HEK293T (cell line): ENCODE measurements at regions not wholly inside any gene's neighbourhood (a gene's known extent, or its start where the extent isn't known, plus 50 kb on each side); places are given as distances from the start of the nearest gene placed in this dataset.

ENCODE experiments used
- CTCF ChIA-PET: fragments of 350-600 bp; formaldehyde crosslinking; extraction: SDS; loops from one replicate; lab custom pipeline; 2021; ENCODE audit warnings: antibody characterized with exemption, inconsistent platforms; lab: Yijun Ruan, JAX
- POLR2A ChIA-PET: fragments of 350-600 bp; formaldehyde crosslinking; extraction: SDS; loops from one replicate; lab custom pipeline; 2020; ENCODE audit warnings: antibody characterized with exemption, inconsistent platforms; lab: Yijun Ruan, JAX
- DNase-seq: peaks from one replicate; pipeline ENCODE4 v3.0.0; 2012; ENCODE audit warnings: mixed read lengths; ENCODE audit errors: extremely low spot score
- ARNT ChIP-seq: fragments of 450-650 bp; IDR thresholded peaks from 2 replicates; pipeline ENCODE4 v1.6.1; 2017; ENCODE audit warnings: mild to moderate bottlenecking
- BHLHE40 ChIP-seq: fragments of 450-650 bp; IDR thresholded peaks from 2 replicates; pipeline ENCODE4 v1.6.1; 2016; ENCODE audit warnings: mild to moderate bottlenecking, moderate library complexity, borderline replicate concordance
- CTBP1 ChIP-seq: fragments of 450-650 bp; IDR thresholded peaks from 2 replicates; pipeline ENCODE4 v1.6.1; 2016; ENCODE audit warnings: borderline replicate concordance
- ELF4 ChIP-seq: fragments of 450-650 bp; IDR thresholded peaks from 2 replicates; pipeline ENCODE4 v1.6.1; 2017; ENCODE audit warnings: antibody characterized with exemption
- FOXA1 ChIP-seq: fragments of 450-650 bp; IDR thresholded peaks from 2 replicates; pipeline ENCODE4 v1.6.1; 2016; ENCODE audit warnings: mild to moderate bottlenecking
- FOXK2 ChIP-seq: fragments of 450-650 bp; IDR thresholded peaks from 2 replicates; pipeline ENCODE4 v1.6.1; 2016; ENCODE audit warnings: mild to moderate bottlenecking
- FOXM1 ChIP-seq: fragments of 450-650 bp; IDR thresholded peaks from 2 replicates; pipeline ENCODE4 v1.6.1; 2017; ENCODE audit warnings: mild to moderate bottlenecking, borderline replicate concordance
- HDGF ChIP-seq: fragments of 450-650 bp; IDR thresholded peaks from 2 replicates; pipeline ENCODE4 v1.6.1; 2017; ENCODE audit warnings: antibody characterized with exemption, borderline replicate concordance
- L3MBTL2 ChIP-seq: fragments of 450-650 bp; conservative IDR thresholded peaks from 2 replicates; pipeline ENCODE4 v1.6.1; 2016; ENCODE audit warnings: mild to moderate bottlenecking
- LEF1 ChIP-seq: fragments of 450-650 bp; IDR thresholded peaks from 2 replicates; pipeline ENCODE4 v1.6.1; 2017; ENCODE audit warnings: mild to moderate bottlenecking, borderline replicate concordance
- NFRKB ChIP-seq: fragments of 450-650 bp; IDR thresholded peaks from 2 replicates; pipeline ENCODE4 v1.6.1; 2016; ENCODE audit warnings: mild to moderate bottlenecking, moderate library complexity
- SP1 ChIP-seq: fragments of 450-650 bp; IDR thresholded peaks from 2 replicates; pipeline ENCODE4 v1.6.1; 2017
- SUZ12 ChIP-seq: fragments of 450-650 bp; IDR thresholded peaks from 2 replicates; pipeline ENCODE4 v1.6.1; 2016; ENCODE audit warnings: mild to moderate bottlenecking
- TARDBP ChIP-seq: fragments of 450-650 bp; IDR thresholded peaks from 2 replicates; pipeline ENCODE4 v1.6.1; 2016
- ZNF384 ChIP-seq: fragments of 450-650 bp; IDR thresholded peaks from 2 replicates; pipeline ENCODE4 v1.6.1; 2016
- TF ChIP-seq, protein P1 (sequence below): fragments of 450-650 bp; IDR thresholded peaks from 2 replicates; pipeline ENCODE4 v1.6.1; 2016

DNA sequence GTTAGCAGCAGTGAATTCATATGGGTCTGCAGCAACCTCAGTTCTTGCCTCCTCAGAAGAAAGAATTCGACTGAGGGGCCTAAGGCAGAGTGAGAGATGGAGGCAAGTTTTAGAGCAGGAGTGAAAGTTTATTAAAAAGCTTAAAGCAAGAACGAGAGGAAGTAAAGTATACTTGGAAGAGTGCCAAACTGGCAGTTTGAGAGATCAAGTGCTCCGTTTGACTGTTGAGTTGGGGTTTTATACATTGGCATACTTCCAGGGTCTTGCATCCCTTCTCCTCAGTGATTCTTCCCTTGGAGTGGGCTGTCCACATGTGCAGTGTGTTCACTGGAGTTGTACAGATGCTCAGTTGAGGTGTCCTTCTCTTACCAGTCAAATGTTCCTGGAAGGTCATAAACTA lies 203.6 kb downstream of the SPATA31D1 start:
- ChIA-PET POLR2A (no interaction called here), CTCF (no interaction called here)
- no peak for DNase-seq
- no peak for TF ChIP-seq SP1
- no peak for TF ChIP-seq ARNT
- TF ChIP-seq FOXK2 = no peak
- TF ChIP-seq FOXA1 = no peak
- TF ChIP-seq BHLHE40 = no peak
- no peak for TF ChIP-seq NFRKB
- TF ChIP-seq FOXM1 = no peak
- no peak for TF ChIP-seq L3MBTL2
- TF ChIP-seq, protein P1, sequence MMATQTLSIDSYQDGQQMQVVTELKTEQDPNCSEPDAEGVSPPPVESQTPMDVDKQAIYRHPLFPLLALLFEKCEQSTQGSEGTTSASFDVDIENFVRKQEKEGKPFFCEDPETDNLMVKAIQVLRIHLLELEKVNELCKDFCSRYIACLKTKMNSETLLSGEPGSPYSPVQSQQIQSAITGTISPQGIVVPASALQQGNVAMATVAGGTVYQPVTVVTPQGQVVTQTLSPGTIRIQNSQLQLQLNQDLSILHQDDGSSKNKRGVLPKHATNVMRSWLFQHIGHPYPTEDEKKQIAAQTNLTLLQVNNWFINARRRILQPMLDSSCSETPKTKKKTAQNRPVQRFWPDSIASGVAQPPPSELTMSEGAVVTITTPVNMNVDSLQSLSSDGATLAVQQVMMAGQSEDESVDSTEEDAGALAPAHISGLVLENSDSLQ = no peak
- TF ChIP-seq TARDBP = no peak
- no peak for TF ChIP-seq CTBP1
- no peak for TF ChIP-seq ZNF384
- TF ChIP-seq HDGF = no peak
- no peak for TF ChIP-seq ELF4
- TF ChIP-seq LEF1 = no peak
- TF ChIP-seq SUZ12 = no peak

DNA sequence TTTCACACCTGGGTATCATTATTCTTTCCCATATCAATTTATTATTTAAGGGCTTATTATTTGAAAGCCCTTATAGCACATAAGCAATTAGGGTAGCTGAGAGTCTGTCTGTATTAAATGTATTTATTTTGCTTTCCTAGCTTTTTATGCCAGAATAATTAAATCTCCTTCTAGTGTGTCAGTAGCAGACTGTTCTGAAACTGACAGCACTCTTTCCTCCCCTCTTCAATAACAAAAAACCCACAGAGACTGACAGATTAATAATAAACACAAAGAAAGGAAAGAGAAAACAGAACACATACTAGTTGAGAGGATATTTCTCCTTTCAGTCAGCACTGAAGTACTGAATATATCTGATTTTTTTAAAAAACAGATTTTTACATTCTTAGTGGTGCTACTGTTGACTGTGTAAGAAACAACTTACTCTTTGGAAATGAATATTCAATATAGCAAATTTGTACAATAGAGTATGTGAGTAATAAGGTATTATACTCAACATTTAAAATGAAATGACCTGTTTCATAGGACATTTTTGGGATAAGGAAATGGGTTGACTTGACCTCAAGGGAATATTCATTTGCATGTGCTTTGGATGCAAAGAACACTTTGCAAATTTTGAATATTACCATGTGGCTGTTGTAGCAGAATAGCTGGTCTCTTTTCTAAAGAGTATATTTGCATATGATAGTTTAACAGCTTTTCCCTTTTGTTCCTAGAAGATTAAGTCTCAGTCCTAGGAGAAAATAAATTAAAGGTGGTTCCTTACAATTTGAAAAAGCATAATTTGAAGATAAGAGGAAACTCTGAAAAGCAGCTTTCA lies 208.3 kb downstream of the SPATA31D1 start:
- no peak for TF ChIP-seq TARDBP
- TF ChIP-seq CTBP1 = no peak
- no peak for TF ChIP-seq FOXM1
- TF ChIP-seq ARNT = no peak
- TF ChIP-seq, protein P1 = no peak
- no peak for TF ChIP-seq HDGF
- TF ChIP-seq FOXK2 = no peak
- TF ChIP-seq ZNF384 = no peak
- TF ChIP-seq FOXA1 = no peak
- CTCF ChIA-PET = no interaction called here
- POLR2A ChIA-PET = no interaction called here
- no peak for DNase-seq

DNA sequence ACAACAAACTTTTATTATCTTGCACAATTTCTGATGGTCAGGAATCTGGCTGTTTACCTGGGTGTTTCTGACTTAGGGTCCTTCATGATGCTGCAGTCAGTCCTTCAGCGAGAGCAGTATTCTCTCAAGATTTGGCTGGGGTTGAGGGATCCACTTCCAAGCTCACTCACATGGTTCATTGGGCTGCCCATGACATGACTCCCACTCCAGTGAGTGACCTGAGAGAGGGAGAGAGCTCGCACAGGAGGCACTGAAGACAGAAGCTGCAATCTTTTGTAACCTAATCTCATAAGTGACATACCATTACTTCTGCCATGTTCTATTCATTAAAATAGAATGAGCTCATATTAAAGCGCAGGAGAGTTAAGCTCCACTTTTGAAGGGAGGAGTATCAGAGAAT lies 212.6 kb downstream of the SPATA31D1 start:
- ChIA-PET POLR2A (no interaction called here), CTCF (no interaction called here)
- DNase-seq = no peak
- TF ChIP-seq SP1 = no peak
- TF ChIP-seq, protein P1 = no peak
- no peak for TF ChIP-seq CTBP1
- no peak for TF ChIP-seq ZNF384
- no peak for TF ChIP-seq TARDBP
- TF ChIP-seq L3MBTL2 = no peak
- no peak for TF ChIP-seq BHLHE40
- no peak for TF ChIP-seq NFRKB
- TF ChIP-seq ELF4 = no peak
- no peak for TF ChIP-seq ARNT
- TF ChIP-seq SUZ12 = no peak
- TF ChIP-seq FOXA1 = no peak
- no peak for TF ChIP-seq LEF1
- TF ChIP-seq FOXK2 = no peak
- TF ChIP-seq FOXM1 = no peak
- TF ChIP-seq HDGF = no peak

DNA sequence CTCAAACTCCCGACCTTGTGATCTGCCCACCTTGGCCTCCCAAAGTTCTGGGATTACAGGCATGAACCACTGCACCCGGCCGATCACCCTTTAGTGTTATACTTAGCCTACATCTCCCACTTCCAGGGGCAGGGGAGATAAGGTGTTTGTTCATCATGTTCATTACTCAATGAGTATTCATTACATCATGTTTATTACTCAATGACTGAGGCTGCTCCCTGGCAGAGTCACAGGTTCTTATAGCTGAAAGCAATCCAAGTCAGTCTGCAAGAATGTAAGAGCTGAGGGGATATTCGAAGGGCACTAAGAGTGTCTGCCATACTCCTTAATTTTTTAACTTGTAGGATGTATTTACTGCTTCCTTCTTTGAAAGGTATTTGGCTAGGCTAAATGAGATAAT lies 214.2 kb downstream of the SPATA31D1 start:
- no peak for DNase-seq
- ChIA-PET POLR2A (no interaction called here), CTCF (no interaction called here)
- TF ChIP-seq NFRKB (no peak), ELF4 (no peak), L3MBTL2 (no peak)

DNA sequence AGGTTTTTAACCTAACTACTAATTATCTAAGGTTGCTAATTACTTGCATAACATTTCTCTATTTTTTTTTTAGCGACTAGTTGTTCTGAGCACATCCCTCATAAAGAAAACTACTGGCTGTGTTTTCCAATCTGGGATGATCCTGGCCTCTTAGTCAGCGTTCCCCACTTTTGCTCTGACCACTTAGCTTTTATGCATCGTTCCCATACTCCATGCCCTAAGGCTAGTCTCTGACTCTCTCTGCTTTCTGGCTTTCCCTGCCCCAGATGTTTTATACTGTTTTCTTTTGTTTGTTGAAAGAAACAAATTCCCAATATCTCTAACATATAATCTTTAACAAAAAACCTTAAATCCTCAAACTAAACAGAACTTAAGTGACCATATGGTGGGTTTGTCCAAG lies 217.9 kb downstream of the SPATA31D1 start:
- TF ChIP-seq ZNF384 (no peak), HDGF (no peak), ARNT (no peak), CTBP1 (no peak), SUZ12 (no peak), FOXK2 (no peak), NFRKB (no peak), FOXM1 (no peak)
- DNase-seq = no peak
- ChIA-PET POLR2A (no interaction called here), CTCF (no interaction called here)

DNA sequence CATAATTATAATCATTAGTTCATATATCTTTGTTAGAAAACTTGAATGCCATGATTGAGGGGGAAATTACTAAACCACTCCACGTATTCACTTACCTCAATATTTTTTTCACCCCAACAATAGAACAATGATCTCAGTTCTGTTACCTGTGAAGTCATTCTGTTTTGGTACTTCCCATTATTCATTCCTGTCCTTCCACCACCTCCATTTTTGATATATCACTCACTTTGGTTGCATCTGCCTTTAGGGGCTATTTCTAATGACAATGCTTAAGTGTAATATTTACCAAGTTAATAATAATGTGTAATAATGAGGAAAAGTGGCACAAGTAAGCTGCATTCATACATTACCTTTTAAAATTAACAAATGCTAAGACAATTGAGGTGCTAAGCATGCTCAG lies 218.4 kb downstream of the SPATA31D1 start:
- ChIA-PET CTCF (no interaction called here), POLR2A (no interaction called here)
- no peak for DNase-seq

More for the DNA sequence above, 218.4 kb downstream of the SPATA31D1 start:
- TF ChIP-seq BHLHE40 (no peak), HDGF (no peak), NFRKB (no peak), TARDBP (no peak), FOXA1 (no peak), LEF1 (no peak)
- TF ChIP-seq, protein P1 = no peak
